Inflammatory macrophage treated with lipopolysaccharide for 4 hours (primary cell): ENCODE measurements at regions not wholly inside any gene's neighbourhood (a gene's known extent, or its start where the extent isn't known, plus 50 kb on each side); places are given as distances from the start of the nearest gene placed in this dataset.

Experiments
- DNase-seq: peaks from one replicate; pipeline ENCODE4 v3.0.0-alpha.2; 2020

- no peak for DNase-seq
Observed at GRCh38 chr4:176906709-176907108, 114.0 kb upstream of the VEGFC start.

- no peak for DNase-seq
Observed at GRCh38 chr4:176910646-176911045, 117.9 kb upstream of the VEGFC start.

- no peak for DNase-seq
Observed at GRCh38 chr4:176919631-176920030, 126.9 kb upstream of the VEGFC start.

- no peak for DNase-seq
Observed at GRCh38 chr4:176920694-176921093, 128.0 kb upstream of the VEGFC start.

GRCh38 chr4:176921256-176921655, 128.5 kb upstream of the VEGFC start:
- DNase-seq = no peak

GRCh38 chr4:176924238-176924637, 131.5 kb upstream of the VEGFC start:
- no peak for DNase-seq

- no peak for DNase-seq
Observed at GRCh38 chr4:176925962-176926361, 133.2 kb upstream of the VEGFC start.

GRCh38 chr4:176927117-176927516, 134.4 kb upstream of the VEGFC start:
- no peak for DNase-seq

GRCh38 chr4:176927664-176928063, 134.9 kb upstream of the VEGFC start:
- DNase-seq = no peak

- no peak for DNase-seq
Observed at GRCh38 chr4:176939445-176939844, 146.7 kb upstream of the VEGFC start.

GRCh38 chr4:176945334-176945733, 152.6 kb upstream of the VEGFC start:
- DNase-seq = no peak

- DNase-seq = no peak
Observed at GRCh38 chr4:176949029-176949428, 156.3 kb upstream of the VEGFC start.

- DNase-seq = no peak
Observed at GRCh38 chr4:176953021-176953420, 160.3 kb upstream of the VEGFC start.

GRCh38 chr4:176957353-176958118, 164.8 kb upstream of the VEGFC start:
- DNase-seq = no peak

- DNase-seq = no peak
Observed at GRCh38 chr4:176959980-176960379, 167.3 kb upstream of the VEGFC start.

GRCh38 chr4:176963121-176963520, 170.4 kb upstream of the VEGFC start:
- DNase-seq = no peak

GRCh38 chr4:176964116-176964691, 171.5 kb upstream of the VEGFC start:
- peak; percentile 66 for DNase-seq

- DNase-seq = no peak
Observed at GRCh38 chr4:176967586-176967985, 174.9 kb upstream of the VEGFC start.

- no peak for DNase-seq
Observed at GRCh38 chr4:176968094-176968493, 175.4 kb upstream of the VEGFC start.

GRCh38 chr4:176969011-176969410, 176.3 kb upstream of the VEGFC start:
- DNase-seq = no peak

GRCh38 chr4:176970853-176971252, 178.1 kb upstream of the VEGFC start:
- DNase-seq = no peak

- no peak for DNase-seq
Observed at GRCh38 chr4:176971576-176972115, 178.9 kb upstream of the VEGFC start.

GRCh38 chr4:176979416-176979815, 186.7 kb upstream of the VEGFC start:
- DNase-seq = peak; percentile 94

- DNase-seq = peak; percentile 31
Observed at GRCh38 chr4:176981074-176981473, 188.4 kb upstream of the VEGFC start.

- DNase-seq = peak; percentile 98
Observed at GRCh38 chr4:176981551-176981950, 188.8 kb upstream of the VEGFC start.
